Fibroblast of pulmonary artery (primary cell): ENCODE measurements at regions not wholly inside any gene's neighbourhood (a gene's known extent, or its start where the extent isn't known, plus 50 kb on each side); places are given as distances from the start of the nearest gene placed in this dataset.
"Not testable (repeated sequence)": the region's sequence is repeated elsewhere in the genome, so short reads cannot be mapped to it uniquely, and the experiment has no call there.

ENCODE experiments used
- DNase-seq: peaks from one replicate; pipeline ENCODE4 v3.0.0-alpha.2; 2010; ENCODE audit warnings: low read depth
- H3K4me3 ChIP-seq: replicated peaks from 2 replicates; pipeline ENCODE4 v1.5.1; 2011; ENCODE audit warnings: low read depth, mild to moderate bottlenecking, control low read depth, low read length, moderate library complexity
- CTCF ChIP-seq: IDR thresholded peaks from 2 replicates; pipeline ENCODE4 v1.5.1; 2011; ENCODE audit warnings: mild to moderate bottlenecking, control low read depth, low read length, inconsistent platforms; ENCODE audit errors: missing control alignments

DNA sequence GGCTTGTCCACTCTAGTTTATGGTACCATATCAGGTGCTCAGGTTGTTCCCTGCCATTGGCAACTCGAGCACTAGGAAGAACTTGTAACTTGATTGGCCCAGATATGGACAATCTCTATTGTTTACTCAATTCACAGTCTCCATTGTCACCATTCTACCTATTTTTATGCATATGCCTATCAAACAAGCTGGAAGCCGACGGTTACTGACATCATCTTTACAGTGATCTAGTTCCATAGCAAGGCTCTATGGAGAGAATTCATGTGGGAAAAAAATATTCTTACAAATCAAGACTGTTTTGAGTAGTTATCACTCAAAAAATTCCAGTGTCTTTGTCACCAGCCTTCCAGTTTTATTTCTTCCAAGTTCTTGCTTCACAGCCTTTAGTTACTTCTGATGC is 1006.2 kb upstream of the PRR20A start:
- TF ChIP-seq CTCF, result no peak
- no peak overlapping the region for H3K4me3 ChIP-seq
- no peak for DNase-seq

GRCh38 chr13:56166864-56167263 is 973.9 kb upstream of the PRR20A start:
- no peak overlapping the region for H3K4me3 ChIP-seq
- TF ChIP-seq CTCF, result no peak
- no peak for DNase-seq

GRCh38 chr13:56168581-56168980 is 972.1 kb upstream of the PRR20A start:
- TF ChIP-seq CTCF, result no peak
- no peak overlapping the region for H3K4me3 ChIP-seq
- no peak for DNase-seq

- no peak for TF ChIP-seq CTCF
- no peak for DNase-seq
- no peak overlapping the region for H3K4me3 ChIP-seq
Measured at GRCh38 chr13:56173346-56173745, 967.4 kb upstream of the PRR20A start.

- no peak overlapping the region for H3K4me3 ChIP-seq
- no peak for TF ChIP-seq CTCF
- DNase-seq, result no peak
Measured at GRCh38 chr13:56182598-56182997, 958.1 kb upstream of the PRR20A start.

- no peak overlapping the region for H3K4me3 ChIP-seq
- no peak for TF ChIP-seq CTCF
- no peak for DNase-seq
Measured at GRCh38 chr13:56187331-56187730, 953.4 kb upstream of the PRR20A start.

- H3K4me3 ChIP-seq, DNase-seq: not testable (repeated sequence)
Measured at GRCh38 chr13:56188582-56188981, 952.1 kb upstream of the PRR20A start.

DNA sequence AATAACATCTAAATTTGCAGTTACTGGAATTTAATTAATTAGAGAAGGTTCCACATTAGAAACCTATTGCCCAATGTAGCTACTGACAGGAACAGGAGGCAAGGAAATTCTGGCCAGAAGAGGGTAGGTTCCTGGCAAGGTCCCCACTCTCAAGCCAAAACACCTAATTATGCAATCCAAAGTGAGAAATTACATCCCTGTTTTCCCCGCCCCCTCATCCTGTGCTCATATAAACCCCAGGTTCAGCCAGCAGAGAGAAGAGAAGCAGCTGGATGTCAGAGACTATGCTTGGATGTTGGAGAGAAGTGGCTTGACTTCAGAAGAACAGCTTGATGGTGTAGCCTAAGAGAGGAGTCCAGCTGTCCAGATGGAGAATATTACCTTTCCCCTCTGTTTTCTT is 951.3 kb upstream of the PRR20A start:
- no peak for TF ChIP-seq CTCF
- no peak overlapping the region for H3K4me3 ChIP-seq
- DNase-seq, result no peak
